Gastrocnemius medialis (tissue), 4 donors: ENCODE measurements at regions not wholly inside any gene's neighbourhood (a gene's known extent, or its start where the extent isn't known, plus 50 kb on each side); places are given as distances from the start of the nearest gene placed in this dataset.
"Not testable (repeated sequence)": the region's sequence is repeated elsewhere in the genome, so short reads cannot be mapped to it uniquely, and the experiment has no call there.

Experiments used
- ATAC-seq, 2 donors: fragments of 150-250 bp; one replicate each; pipeline ENCODE4 v1.9.1; 2016
- DNase-seq, 2 donors: peaks; one replicate each; pipeline ENCODE4 v3.0.0-alpha.2; 2019
- H3K27ac ChIP-seq, 4 donors: fragments of 200-600 bp; sonication (generic); 1 replicate in 1 of 4; 2 replicates in 3 of 4; pipeline ENCODE4 v1.5.1; 2016 to 2018; ENCODE audit warnings: mild to moderate bottlenecking in 2 of 4, moderate library complexity in 1 of 4
- H3K27me3 ChIP-seq, 3 donors: fragments of 200-600 bp; sonication (generic) in 2 of 3; 1 replicate in 1 of 3; 2 replicates in 2 of 3; pipeline versions ENCODE4 v1.5.1 to v1.6.0; 2016 to 2019; ENCODE audit warnings: mild to moderate bottlenecking in 1 of 3, moderate library complexity in 1 of 3
- H3K36me3 ChIP-seq, 2 donors: fragments of 200-600 bp; sonication (generic) in 1 of 2; one replicate each; pipeline ENCODE4 v1.5.1; 2017 to 2018
- H3K4me1 ChIP-seq, 2 donors: fragments of 200-600 bp; sonication (generic) in 1 of 2; one replicate each; pipeline ENCODE4 v1.5.1; 2016 to 2017; ENCODE audit warnings: mild to moderate bottlenecking in 2 of 2
- H3K4me3 ChIP-seq, 4 donors: fragments of 200-600 bp; sonication (generic) in 3 of 4; 1 replicate in 1 of 4; 2 replicates in 3 of 4; pipeline ENCODE4 v1.5.1; 2016 to 2019; ENCODE audit warnings: mild to moderate bottlenecking in 2 of 4
- H3K9me3 ChIP-seq, 3 donors: fragments of 200-600 bp; sonication (generic) in 2 of 3; 1 replicate in 1 of 3; 2 replicates in 2 of 3; pipeline ENCODE4 v1.5.1; 2016 to 2019
- POLR2A ChIP-seq, 2 donors: fragments of 450-650 bp; IDR thresholded peaks; one replicate each; pipeline ENCODE4 v1.6.1; 2017; ENCODE audit warnings: antibody characterized with exemption in 2 of 2, mild to moderate bottlenecking in 2 of 2, moderate library complexity in 2 of 2
- in situ Hi-C, 4 donors: fragments of 200-750 bp; cut with MboI; loops; one replicate each; pipeline versions ENCODE4 v1.15.0 to v1.8.0; 2017; ENCODE audit warnings: low sequenced_read_pairs in 4 of 4
- intact Hi-C: fragments of 100-400 bp; cut with DNase I; formaldehyde crosslinking; loops from one replicate; pipeline ENCODE4 v1.15.1; 2023; ENCODE audit warnings: low total_unique reads
- TF ChIP-seq, protein P1 (sequence below), 5 experiments: fragments of 450-650 bp in 3 of 5; fragments of 200-600 bp in 2 of 5; sonication (generic) in 2 of 5; IDR thresholded peaks in 4 of 5; conservative IDR thresholded peaks in 1 of 5; 1 replicate in 4 of 5; 2 replicates in 1 of 5; pipeline ENCODE4 v1.5.1; 2016 to 2019; ENCODE audit warnings: antibody characterized with exemption in 5 of 5, mild to moderate bottlenecking in 3 of 5, moderate library complexity in 3 of 5

DNA sequence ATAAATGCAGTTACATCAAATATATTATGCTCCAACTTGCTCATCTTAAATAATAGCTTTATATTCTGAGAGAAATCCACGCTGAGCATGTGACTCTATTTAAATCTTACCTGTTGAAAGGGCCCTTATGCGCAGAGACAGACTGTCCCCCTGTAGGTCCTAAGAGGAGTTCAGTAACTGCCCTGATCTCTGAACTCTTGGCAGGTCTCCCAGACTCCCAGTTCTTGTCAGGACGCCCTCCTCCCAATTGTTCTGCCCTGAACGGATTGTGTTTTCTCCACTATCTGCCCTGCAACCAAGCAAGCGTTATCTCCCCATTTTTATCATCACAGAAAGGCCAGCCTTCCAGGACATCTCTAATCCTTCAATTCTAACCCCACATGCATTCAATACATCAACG, 954.6 kb downstream of the TSN start:
- Histone ChIP-seq H3K27ac (no peak overlapping the region), H3K27me3 (no peaks in the 10 kb centered on the region), H3K4me3 (no peak overlapping the region), H3K9me3 (no peaks in the 10 kb centered on the region), H3K4me1 (no peaks in the 10 kb centered on the region), H3K36me3 (no peaks in the 10 kb centered on the region)
- intact Hi-C loops = no loop called here
- ATAC-seq = no peak
- in situ Hi-C loops = no loop called here
- TF ChIP-seq POLR2A (IDR thresholded peaks at IDR 0.05) = no peak
- TF ChIP-seq, protein P1, sequence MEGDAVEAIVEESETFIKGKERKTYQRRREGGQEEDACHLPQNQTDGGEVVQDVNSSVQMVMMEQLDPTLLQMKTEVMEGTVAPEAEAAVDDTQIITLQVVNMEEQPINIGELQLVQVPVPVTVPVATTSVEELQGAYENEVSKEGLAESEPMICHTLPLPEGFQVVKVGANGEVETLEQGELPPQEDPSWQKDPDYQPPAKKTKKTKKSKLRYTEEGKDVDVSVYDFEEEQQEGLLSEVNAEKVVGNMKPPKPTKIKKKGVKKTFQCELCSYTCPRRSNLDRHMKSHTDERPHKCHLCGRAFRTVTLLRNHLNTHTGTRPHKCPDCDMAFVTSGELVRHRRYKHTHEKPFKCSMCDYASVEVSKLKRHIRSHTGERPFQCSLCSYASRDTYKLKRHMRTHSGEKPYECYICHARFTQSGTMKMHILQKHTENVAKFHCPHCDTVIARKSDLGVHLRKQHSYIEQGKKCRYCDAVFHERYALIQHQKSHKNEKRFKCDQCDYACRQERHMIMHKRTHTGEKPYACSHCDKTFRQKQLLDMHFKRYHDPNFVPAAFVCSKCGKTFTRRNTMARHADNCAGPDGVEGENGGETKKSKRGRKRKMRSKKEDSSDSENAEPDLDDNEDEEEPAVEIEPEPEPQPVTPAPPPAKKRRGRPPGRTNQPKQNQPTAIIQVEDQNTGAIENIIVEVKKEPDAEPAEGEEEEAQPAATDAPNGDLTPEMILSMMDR (IDR thresholded peaks at IDR 0.05 in 4 of 5, conservative IDR thresholded peaks at IDR 0.05 in 1 of 5) = no peak
- DNase-seq = no peak

DNA sequence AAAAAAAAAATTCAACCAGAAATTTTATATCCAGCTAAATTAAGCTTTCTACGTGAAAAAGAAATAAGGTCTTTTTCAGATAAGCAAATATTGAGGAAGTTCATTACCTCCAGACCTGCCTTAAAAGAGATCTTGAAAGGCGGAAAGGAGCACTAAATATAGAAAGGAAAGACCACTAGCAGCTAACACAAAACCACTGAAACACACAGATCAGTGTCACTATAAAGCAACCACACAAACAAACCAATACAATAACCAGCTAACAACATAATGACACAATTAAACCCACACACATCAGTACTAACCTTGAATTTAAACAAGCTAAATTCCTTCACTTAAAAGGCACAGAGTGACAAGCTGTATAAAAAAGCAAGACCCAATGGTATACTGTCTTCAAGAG, 958.3 kb downstream of the TSN start:
- in situ Hi-C loops (no loop called here), intact Hi-C loops (no loop called here)
- no peak for TF ChIP-seq POLR2A (IDR thresholded peaks at IDR 0.05)
- TF ChIP-seq, protein P1 (IDR thresholded peaks at IDR 0.05 in 4 of 5, conservative IDR thresholded peaks at IDR 0.05 in 1 of 5) = no peak
- Histone ChIP-seq H3K27ac (no peak overlapping the region), H3K36me3 (no peaks in the 10 kb centered on the region), H3K9me3 (no peaks in the 10 kb centered on the region), H3K4me1 (no peaks in the 10 kb centered on the region), H3K27me3 (no peaks in the 10 kb centered on the region), H3K4me3 (no peak overlapping the region)
- no peak for DNase-seq
- no peak for ATAC-seq

DNA sequence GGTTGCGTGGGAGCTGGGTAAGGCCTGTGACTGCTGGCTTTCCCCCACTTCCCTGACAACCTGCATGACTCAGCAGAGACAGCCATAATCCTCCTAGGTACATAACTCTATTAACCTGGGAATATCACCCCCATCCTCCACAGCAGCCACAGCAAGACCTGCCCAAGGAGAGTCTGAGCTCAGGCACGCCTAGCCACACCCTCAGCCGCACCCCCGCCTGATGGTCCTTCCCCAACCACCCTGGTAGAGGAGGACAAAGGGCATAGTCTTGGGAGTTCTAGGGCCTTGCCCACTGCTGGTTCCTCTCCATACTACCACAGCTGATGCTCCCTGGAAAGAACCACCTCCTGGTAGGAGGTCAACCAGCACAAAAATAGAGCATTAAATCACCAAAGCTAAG, 965.4 kb downstream of the TSN start:
- H3K36me3 ChIP-seq, H3K4me1 ChIP-seq, H3K27ac ChIP-seq, DNase-seq, intact Hi-C loops, ATAC-seq, H3K27me3 ChIP-seq, in situ Hi-C loops, H3K4me3 ChIP-seq, H3K9me3 ChIP-seq: not testable (repeated sequence)

- intact Hi-C loops = no loop called here
- no peak for ATAC-seq
- in situ Hi-C loops = no loop called here
- no peaks in the 10 kb centered on the region for H3K9me3 ChIP-seq
- no peak for TF ChIP-seq POLR2A (IDR thresholded peaks at IDR 0.05)
- TF ChIP-seq, protein P1 (IDR thresholded peaks at IDR 0.05 in 4 of 5, conservative IDR thresholded peaks at IDR 0.05 in 1 of 5) = no peak
- H3K27me3 ChIP-seq = no peaks in the 10 kb centered on the region
- no peak overlapping the region for H3K4me3 ChIP-seq
- no peaks in the 10 kb centered on the region for H3K36me3 ChIP-seq
- no peak for DNase-seq
- no peaks in the 10 kb centered on the region for H3K4me1 ChIP-seq
- H3K27ac ChIP-seq = no peak overlapping the region
Observed at GRCh38 chr2:122734766-122735424, 979.4 kb downstream of the TSN start.

DNA sequence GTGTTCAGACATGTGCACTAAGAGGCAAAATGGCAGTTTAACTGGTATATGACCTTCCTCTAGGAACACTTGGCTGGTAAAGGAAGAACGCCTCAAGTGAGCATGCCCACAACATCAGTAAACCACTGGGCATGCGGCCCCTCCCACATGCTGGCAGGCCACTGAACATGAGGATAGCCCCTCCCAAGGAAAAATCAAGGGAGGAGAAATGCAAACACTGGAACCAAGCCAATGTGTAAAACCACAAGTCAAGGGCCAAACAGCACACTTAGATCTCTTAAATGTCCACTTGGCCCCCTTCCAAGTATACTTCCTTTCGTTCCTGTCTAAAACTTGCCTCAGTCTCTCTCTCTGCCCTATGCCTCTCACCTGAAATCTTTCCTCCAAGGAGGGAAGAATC, 980.8 kb downstream of the TSN start:
- Histone ChIP-seq H3K4me1 (no peaks in the 10 kb centered on the region), H3K27ac (no peak overlapping the region), H3K4me3 (no peak overlapping the region), H3K27me3 (no peaks in the 10 kb centered on the region), H3K36me3 (no peaks in the 10 kb centered on the region), H3K9me3 (no peaks in the 10 kb centered on the region)
- in situ Hi-C loops (no loop called here), intact Hi-C loops (no loop called here)
- DNase-seq = no peak
- TF ChIP-seq, protein P1 (IDR thresholded peaks at IDR 0.05 in 4 of 5, conservative IDR thresholded peaks at IDR 0.05 in 1 of 5) = no peak
- no peak for TF ChIP-seq POLR2A (IDR thresholded peaks at IDR 0.05)
- no peak for ATAC-seq
